Coronary artery (tissue), 2 donors: ENCODE measurements at regions not wholly inside any gene's neighbourhood (a gene's known extent, or its start where the extent isn't known, plus 50 kb on each side); places are given as distances from the start of the nearest gene placed in this dataset.

ENCODE experiments used
- DNase-seq: peaks from one replicate; pipeline ENCODE4 v3.0.0-alpha.2; 2017; ENCODE audit warnings: low spot score
- H3K27ac ChIP-seq, 2 donors: fragments of 200-600 bp; sonication (generic); one replicate each; pipeline ENCODE4 v1.5.1; 2016 to 2019
- H3K4me3 ChIP-seq: fragments of 200-600 bp; sonication (generic); 2 replicates; pipeline ENCODE4 v1.5.1; 2016; ENCODE audit warnings: mild to moderate bottlenecking, moderate library complexity
- TF ChIP-seq, protein P1 (sequence below): fragments of 200-600 bp; sonication (generic); IDR thresholded peaks from one replicate; pipeline ENCODE4 v1.5.1; 2019; ENCODE audit warnings: antibody characterized with exemption

DNA sequence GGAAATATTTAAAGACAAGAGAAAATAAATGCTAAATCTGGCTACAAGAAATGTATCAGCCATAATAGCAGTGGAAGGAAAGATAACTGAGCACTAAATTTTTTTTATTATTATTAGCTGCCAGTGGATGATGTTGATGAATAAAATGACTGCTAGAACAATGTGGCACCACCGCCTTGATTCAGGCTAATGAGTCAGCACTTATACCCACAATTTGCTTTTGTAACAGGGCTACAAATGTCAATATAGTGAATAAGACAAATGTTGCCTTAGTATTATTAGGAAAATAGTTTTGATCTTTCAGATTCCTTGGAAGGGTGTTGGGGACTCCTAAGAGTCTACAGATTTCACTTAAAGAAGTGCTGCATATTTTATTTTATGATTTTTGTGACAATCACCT is 555.2 kb upstream of the GRAMD2B start:
- TF ChIP-seq, protein P1, sequence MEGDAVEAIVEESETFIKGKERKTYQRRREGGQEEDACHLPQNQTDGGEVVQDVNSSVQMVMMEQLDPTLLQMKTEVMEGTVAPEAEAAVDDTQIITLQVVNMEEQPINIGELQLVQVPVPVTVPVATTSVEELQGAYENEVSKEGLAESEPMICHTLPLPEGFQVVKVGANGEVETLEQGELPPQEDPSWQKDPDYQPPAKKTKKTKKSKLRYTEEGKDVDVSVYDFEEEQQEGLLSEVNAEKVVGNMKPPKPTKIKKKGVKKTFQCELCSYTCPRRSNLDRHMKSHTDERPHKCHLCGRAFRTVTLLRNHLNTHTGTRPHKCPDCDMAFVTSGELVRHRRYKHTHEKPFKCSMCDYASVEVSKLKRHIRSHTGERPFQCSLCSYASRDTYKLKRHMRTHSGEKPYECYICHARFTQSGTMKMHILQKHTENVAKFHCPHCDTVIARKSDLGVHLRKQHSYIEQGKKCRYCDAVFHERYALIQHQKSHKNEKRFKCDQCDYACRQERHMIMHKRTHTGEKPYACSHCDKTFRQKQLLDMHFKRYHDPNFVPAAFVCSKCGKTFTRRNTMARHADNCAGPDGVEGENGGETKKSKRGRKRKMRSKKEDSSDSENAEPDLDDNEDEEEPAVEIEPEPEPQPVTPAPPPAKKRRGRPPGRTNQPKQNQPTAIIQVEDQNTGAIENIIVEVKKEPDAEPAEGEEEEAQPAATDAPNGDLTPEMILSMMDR, result no peak
- Histone ChIP-seq H3K27ac (no peak overlapping the region), H3K4me3 (no peak overlapping the region)
- DNase-seq, result no peak

DNA sequence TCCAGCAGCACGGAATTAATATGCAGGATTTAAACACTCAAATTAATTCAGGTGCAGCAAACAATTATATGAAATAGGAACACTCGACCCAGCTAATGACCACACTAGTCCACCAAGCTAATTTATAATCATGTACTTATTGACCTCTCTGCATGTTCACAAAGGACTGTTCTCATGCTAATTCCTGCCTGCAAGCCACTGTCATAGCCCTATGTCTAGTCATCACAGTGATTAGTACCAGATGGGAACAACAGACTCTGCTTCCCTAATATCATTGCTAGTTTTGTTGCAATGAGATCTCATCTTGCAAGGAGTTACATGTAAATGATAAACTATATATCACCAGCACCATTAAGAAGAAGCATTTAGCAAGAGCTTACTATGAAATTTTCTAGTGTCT is 553.0 kb upstream of the GRAMD2B start:
- no peak overlapping the region for H3K27ac ChIP-seq
- DNase-seq, result no peak
- TF ChIP-seq, protein P1, result no peak

DNA sequence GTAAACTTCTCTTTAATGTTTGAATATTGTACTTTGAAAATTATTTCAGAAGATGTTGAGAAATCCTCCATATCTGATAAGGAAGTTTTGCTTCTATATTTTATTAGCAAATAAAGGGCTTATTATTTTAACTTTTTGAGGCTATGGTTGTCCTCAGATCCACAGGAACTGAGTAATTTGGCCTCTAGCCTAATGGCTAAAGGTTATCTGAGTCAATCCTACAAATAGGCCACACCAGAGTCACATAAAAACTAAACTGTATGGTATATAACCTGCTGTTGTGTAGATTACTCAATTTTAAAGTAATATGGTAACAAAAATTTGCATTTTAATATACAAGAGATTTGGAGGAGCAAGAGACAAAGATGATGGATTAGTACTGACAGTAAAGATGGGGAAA is 549.2 kb upstream of the GRAMD2B start:
- Histone ChIP-seq H3K27ac (no peak overlapping the region), H3K4me3 (no peak overlapping the region)
- no peak for DNase-seq
- TF ChIP-seq, protein P1, result no peak

More for the DNA sequence above, 553.0 kb upstream of the GRAMD2B start:
- no peak overlapping the region for H3K4me3 ChIP-seq

GRCh38 chr5:125874717-125875116 is 548.5 kb upstream of the GRAMD2B start:
- H3K4me3 ChIP-seq, result no peak overlapping the region
- DNase-seq, result no peak
- H3K27ac ChIP-seq, result no peak overlapping the region
- TF ChIP-seq, protein P1, result no peak

GRCh38 chr5:125877248-125877647 is 546.0 kb upstream of the GRAMD2B start:
- no peak overlapping the region for H3K4me3 ChIP-seq
- no peak for DNase-seq
- TF ChIP-seq, protein P1, result no peak
- H3K27ac ChIP-seq, result no peak overlapping the region

- no peak for DNase-seq
- TF ChIP-seq, protein P1, result no peak
- no peak overlapping the region for H3K4me3 ChIP-seq
Measured at GRCh38 chr5:125882061-125882460, 541.1 kb upstream of the GRAMD2B start.

GRCh38 chr5:125883223-125883622 is 540.0 kb upstream of the GRAMD2B start:
- TF ChIP-seq, protein P1, result no peak

More at GRCh38 chr5:125882061-125882460, 541.1 kb upstream of the GRAMD2B start:
- H3K27ac ChIP-seq, result no peak overlapping the region

More at GRCh38 chr5:125883223-125883622, 540.0 kb upstream of the GRAMD2B start:
- DNase-seq, result no peak
- Histone ChIP-seq H3K27ac (no peak overlapping the region), H3K4me3 (no peak overlapping the region)
